ENCODE measurements at regions not wholly inside any gene's neighbourhood (a gene's known extent, or its start where the extent isn't known, plus 50 kb on each side); places are given as distances from the start of the nearest gene placed in this dataset.
A peak's percentile ranks its signal among the peaks of the same experiment; 100 is the strongest.

DNA sequence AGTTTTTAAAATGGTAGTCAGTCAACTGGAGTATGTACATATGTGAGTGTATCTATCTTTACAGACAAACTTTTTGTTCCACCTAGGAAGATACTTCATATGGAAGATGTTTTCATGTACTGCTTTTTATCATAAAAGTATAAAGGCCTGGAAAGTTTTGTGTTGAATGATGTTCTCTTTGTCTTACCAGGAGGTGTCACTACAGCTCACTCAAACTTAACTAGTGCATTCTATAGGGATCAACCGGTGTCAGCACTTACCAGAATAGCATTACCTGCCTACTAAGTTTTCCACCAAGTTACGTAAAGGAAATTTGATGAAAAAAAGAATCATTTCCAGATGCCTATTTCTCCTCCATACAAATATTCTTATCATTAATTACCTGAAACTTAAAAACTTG is 522.6 kb upstream of the SEMA6D start:
- Histone ChIP-seq H3K27me3 (ENCODE audit: insufficient read depth, low read depth, severe bottlenecking) (no peaks in the 10 kb centered on the region), H3K36me3 (no peaks in the 10 kb centered on the region), H3K9me3 (ENCODE audit: severe bottlenecking) (no peaks in the 10 kb centered on the region), H3K4me3 (ENCODE audit: low read depth, low read length) (no peak overlapping the region), H3K27ac (no peak overlapping the region)
- TF ChIP-seq, protein P1, sequence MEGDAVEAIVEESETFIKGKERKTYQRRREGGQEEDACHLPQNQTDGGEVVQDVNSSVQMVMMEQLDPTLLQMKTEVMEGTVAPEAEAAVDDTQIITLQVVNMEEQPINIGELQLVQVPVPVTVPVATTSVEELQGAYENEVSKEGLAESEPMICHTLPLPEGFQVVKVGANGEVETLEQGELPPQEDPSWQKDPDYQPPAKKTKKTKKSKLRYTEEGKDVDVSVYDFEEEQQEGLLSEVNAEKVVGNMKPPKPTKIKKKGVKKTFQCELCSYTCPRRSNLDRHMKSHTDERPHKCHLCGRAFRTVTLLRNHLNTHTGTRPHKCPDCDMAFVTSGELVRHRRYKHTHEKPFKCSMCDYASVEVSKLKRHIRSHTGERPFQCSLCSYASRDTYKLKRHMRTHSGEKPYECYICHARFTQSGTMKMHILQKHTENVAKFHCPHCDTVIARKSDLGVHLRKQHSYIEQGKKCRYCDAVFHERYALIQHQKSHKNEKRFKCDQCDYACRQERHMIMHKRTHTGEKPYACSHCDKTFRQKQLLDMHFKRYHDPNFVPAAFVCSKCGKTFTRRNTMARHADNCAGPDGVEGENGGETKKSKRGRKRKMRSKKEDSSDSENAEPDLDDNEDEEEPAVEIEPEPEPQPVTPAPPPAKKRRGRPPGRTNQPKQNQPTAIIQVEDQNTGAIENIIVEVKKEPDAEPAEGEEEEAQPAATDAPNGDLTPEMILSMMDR (IDR thresholded peaks at IDR 0.05; ENCODE audit: low read depth, low read length) = peak; percentile 28; the same call in 1 of the 2 replicates
- no peak for DNase-seq

DNA sequence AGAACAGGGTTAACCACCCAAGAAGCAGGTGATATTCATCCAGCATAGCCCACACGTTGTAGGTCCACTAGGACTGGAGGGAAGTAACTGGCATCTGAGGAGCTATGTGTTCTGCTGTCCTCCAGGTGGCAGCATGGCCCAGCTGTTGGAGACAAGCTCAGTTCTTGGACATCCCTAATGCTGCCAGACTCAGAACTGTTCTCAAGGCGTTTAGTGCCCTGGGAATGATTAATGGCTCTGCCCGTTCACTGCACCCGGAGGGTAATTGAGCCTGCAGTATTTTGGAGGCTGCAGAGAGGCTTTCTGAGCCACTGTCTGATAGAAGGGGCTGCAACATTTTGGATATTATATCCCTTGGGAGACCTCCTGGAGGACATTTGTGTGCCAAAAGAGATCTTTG is 521.3 kb upstream of the SEMA6D start:
- DNase-seq = peak; percentile 91
- TF ChIP-seq, protein P1 (IDR thresholded peaks at IDR 0.05; ENCODE audit: low read depth, low read length) = peak; percentile 91
- Histone ChIP-seq H3K27ac (no peak overlapping the region), H3K36me3 (no peaks in the 10 kb centered on the region), H3K9me3 (ENCODE audit: severe bottlenecking) (no peaks in the 10 kb centered on the region), H3K4me3 (ENCODE audit: low read depth, low read length) (no peak overlapping the region), H3K27me3 (ENCODE audit: insufficient read depth, low read depth, severe bottlenecking) (no peaks in the 10 kb centered on the region)

DNA sequence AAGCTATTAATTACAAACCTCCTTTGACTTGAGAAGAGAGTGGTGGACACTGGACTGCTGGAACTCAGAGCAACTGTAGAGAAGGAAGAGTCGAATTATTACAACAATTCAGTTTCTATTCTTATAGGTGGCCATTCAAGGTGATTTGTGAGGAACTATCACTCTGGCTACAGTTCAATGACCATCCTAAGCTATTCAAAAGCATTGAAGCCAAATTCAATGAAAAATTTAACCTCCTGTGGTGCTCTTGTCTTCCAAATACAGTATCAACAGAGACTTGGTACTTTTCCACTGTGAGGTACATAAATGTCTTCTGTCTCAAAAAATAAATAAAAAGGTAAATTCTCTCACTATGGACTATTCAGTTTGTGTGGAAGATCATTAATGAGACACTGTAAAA is 513.3 kb upstream of the SEMA6D start:
- no peak overlapping the region for H3K27ac ChIP-seq

DNA sequence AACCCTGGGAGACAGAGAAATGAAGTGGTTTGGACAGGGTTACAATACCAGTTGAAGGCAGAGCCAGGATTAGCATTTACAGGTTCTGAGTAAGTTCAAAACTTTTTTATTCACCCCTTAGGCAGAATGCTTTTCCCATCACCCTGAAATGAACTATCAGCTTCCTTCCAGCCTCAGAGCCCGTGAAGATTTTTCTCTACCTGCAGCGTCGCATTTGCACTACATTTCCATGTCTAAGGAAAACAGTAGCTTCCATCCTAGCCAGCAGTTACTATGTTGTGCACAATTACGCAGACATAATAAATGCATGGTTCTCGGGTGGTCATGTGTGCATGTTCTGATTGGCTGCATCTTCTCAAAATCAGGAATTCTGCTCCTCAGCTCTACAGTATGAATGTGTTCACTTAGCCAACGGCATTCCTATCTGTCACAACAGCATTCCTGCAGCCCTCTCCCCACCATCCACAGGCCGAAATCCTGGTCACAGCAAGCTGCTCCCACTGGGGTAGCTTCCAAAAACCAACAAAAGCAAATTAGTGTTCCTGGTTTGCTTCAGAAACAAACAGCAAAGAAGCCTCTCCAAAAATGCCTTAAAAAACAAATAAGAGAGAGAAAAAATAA is 510.8 kb upstream of the SEMA6D start:
- no peak for DNase-seq
- no peak overlapping the region for H3K27ac ChIP-seq
- H3K36me3 ChIP-seq = no peaks in the 10 kb centered on the region
- H3K9me3 ChIP-seq (ENCODE audit: severe bottlenecking) = no peaks in the 10 kb centered on the region
- TF ChIP-seq, protein P1 (IDR thresholded peaks at IDR 0.05; ENCODE audit: low read depth, low read length) = no peak
- no peaks in the 10 kb centered on the region for H3K27me3 ChIP-seq (ENCODE audit: insufficient read depth, low read depth, severe bottlenecking)
- H3K4me3 ChIP-seq (ENCODE audit: low read depth, low read length) = no peak overlapping the region

More for the DNA sequence above, 513.3 kb upstream of the SEMA6D start:
- Histone ChIP-seq H3K36me3 (no peaks in the 10 kb centered on the region), H3K9me3 (ENCODE audit: severe bottlenecking) (no peaks in the 10 kb centered on the region), H3K27me3 (ENCODE audit: insufficient read depth, low read depth, severe bottlenecking) (no peaks in the 10 kb centered on the region), H3K4me3 (ENCODE audit: low read depth, low read length) (no peak overlapping the region)
- no peak for DNase-seq
- TF ChIP-seq, protein P1 (IDR thresholded peaks at IDR 0.05; ENCODE audit: low read depth, low read length) = no peak

DNA sequence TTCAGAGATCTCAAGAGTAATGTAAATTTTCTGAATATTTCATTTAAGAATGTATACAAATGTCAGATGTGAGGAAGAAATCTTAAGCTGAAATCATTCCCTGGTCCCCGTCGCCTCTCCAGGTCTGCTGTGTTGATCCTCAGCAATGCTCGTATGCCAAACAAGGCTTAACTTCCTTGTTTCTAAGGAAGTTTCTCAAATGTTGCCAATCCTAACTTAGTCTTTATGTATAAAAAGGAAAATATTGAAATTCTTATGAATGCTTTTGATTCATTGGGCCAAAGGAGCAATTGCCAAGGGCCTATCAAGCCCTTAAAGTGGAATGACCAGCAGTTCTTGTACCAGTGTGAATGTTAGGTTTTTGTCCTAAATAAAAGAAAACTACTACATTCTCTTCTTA is 507.7 kb upstream of the SEMA6D start:
- Histone ChIP-seq H3K27me3 (ENCODE audit: insufficient read depth, low read depth, severe bottlenecking) (no peaks in the 10 kb centered on the region), H3K4me3 (ENCODE audit: low read depth, low read length) (no peak overlapping the region), H3K9me3 (ENCODE audit: severe bottlenecking) (no peaks in the 10 kb centered on the region), H3K27ac (no peak overlapping the region), H3K36me3 (no peaks in the 10 kb centered on the region)
- no peak for DNase-seq
- TF ChIP-seq, protein P1 (IDR thresholded peaks at IDR 0.05; ENCODE audit: low read depth, low read length) = no peak

All from WERI-Rb-1 (cell line).